Glutamatergic neuron (in vitro differentiated cells): ENCODE measurements at regions not wholly inside any gene's neighbourhood (a gene's known extent, or its start where the extent isn't known, plus 50 kb on each side); places are given as distances from the start of the nearest gene placed in this dataset.

Experiments
- DNase-seq: peaks from one replicate; pipeline ENCODE4 v3.0.0; 2022
- H3K27ac Mint-ChIP-seq: one replicate; pipeline ENCODE4 v1.8.0; 2020; ENCODE audit warnings: mild to moderate bottlenecking, mixed read lengths, inconsistent platforms; ENCODE audit not compliant: unreplicated experiment
- H3K27me3 Mint-ChIP-seq: one replicate; pipeline ENCODE4 v1.8.0; 2020; ENCODE audit warnings: mild to moderate bottlenecking, moderate library complexity, mixed read lengths, inconsistent platforms; ENCODE audit not compliant: unreplicated experiment
- H3K36me3 Mint-ChIP-seq: one replicate; pipeline ENCODE4 v1.8.0; 2020; ENCODE audit warnings: mild to moderate bottlenecking, mixed read lengths, inconsistent platforms; ENCODE audit not compliant: unreplicated experiment
- H3K4me1 Mint-ChIP-seq: one replicate; pipeline ENCODE4 v1.8.0; 2020; ENCODE audit warnings: mild to moderate bottlenecking, low read depth, mixed read lengths, inconsistent platforms; ENCODE audit not compliant: unreplicated experiment
- H3K4me3 Mint-ChIP-seq: one replicate; pipeline ENCODE4 v1.8.0; 2020; ENCODE audit warnings: mild to moderate bottlenecking, mixed read lengths, inconsistent platforms; ENCODE audit not compliant: unreplicated experiment
- H3K9me3 Mint-ChIP-seq: one replicate; pipeline ENCODE4 v1.8.0; 2020; ENCODE audit warnings: mild to moderate bottlenecking, moderate library complexity, mixed read lengths, inconsistent platforms; ENCODE audit not compliant: unreplicated experiment
- TF ChIP-seq, protein P1 (sequence below): fragments of 200-600 bp; sonication (generic); IDR thresholded peaks from one replicate; pipeline ENCODE4 v1.5.0; 2021; ENCODE audit not compliant: partially characterized antibody, unreplicated experiment

DNA sequence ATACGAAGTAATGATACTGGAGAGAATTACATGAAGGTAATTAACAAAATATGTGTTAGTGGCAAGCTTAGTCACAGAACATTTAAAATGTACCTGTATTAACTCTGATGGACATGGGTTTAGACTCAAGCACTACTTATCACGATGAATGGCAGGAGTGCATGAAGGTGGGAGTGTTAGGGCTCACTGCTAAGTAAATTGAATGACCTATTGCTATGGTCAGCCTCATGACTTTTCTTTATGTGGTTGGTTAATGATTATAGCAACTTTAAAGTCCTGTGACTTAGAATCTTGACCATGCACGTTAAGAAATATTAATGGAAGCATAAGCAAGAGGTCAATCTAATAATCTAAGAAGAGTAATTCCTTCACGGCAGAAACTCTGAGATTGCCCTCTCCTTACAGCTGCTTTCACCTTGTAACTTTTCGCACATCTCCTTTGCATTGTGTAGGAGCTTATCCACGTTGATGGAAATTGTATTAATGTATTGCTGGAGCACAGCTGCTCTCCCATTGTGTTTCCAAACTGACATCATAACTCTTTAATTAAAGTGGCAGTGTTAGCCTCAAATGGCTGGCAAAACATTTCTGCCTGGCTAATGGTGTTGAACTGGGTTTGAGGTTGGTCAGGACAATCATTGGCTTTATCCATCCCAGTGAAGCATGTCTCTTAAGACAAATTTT lies 114.5 kb downstream of the RXFP2 start:
- Mint-ChIP-seq H3K27ac (no peak overlapping the region), H3K27me3 (peaks cover 2% of the 10 kb centered on the region), H3K36me3 (peaks cover 6% of the 10 kb centered on the region), H3K9me3 (peaks cover 9% of the 10 kb centered on the region), H3K4me1 (peaks cover 37% of the 10 kb centered on the region), H3K4me3 (no peak overlapping the region)
- TF ChIP-seq, protein P1, sequence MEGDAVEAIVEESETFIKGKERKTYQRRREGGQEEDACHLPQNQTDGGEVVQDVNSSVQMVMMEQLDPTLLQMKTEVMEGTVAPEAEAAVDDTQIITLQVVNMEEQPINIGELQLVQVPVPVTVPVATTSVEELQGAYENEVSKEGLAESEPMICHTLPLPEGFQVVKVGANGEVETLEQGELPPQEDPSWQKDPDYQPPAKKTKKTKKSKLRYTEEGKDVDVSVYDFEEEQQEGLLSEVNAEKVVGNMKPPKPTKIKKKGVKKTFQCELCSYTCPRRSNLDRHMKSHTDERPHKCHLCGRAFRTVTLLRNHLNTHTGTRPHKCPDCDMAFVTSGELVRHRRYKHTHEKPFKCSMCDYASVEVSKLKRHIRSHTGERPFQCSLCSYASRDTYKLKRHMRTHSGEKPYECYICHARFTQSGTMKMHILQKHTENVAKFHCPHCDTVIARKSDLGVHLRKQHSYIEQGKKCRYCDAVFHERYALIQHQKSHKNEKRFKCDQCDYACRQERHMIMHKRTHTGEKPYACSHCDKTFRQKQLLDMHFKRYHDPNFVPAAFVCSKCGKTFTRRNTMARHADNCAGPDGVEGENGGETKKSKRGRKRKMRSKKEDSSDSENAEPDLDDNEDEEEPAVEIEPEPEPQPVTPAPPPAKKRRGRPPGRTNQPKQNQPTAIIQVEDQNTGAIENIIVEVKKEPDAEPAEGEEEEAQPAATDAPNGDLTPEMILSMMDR: no peak
- no peak for DNase-seq

DNA sequence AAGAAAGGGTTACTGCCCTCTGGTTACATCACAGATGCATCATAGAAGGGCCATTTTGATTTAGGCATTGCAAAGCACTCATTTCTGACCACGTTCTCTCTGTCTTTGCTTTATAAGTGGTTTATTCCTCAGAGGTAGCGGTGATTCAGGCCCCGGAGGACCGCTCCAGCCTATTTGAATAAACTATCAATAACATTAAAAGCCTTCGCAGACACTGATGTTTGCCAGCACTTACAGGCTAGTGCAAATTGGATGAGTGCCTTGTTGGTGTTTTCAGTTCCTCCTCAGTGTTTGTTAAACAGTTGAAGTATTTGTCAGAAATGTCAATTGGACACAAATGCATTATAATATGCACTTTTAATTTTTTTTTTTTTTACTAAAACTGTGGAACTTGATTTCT lies 120.2 kb downstream of the RXFP2 start:
- peak; percentile 71 for DNase-seq
- Mint-ChIP-seq H3K9me3 (peaks cover 10% of the 10 kb centered on the region), H3K27me3 (peaks cover 1% of the 10 kb centered on the region), H3K36me3 (peaks cover 6% of the 10 kb centered on the region), H3K4me3 (peak overlapping the region; percentile 67), H3K27ac (peak overlapping the region; percentile 95), H3K4me1 (peaks cover 41% of the 10 kb centered on the region)
- TF ChIP-seq, protein P1: no peak

DNA sequence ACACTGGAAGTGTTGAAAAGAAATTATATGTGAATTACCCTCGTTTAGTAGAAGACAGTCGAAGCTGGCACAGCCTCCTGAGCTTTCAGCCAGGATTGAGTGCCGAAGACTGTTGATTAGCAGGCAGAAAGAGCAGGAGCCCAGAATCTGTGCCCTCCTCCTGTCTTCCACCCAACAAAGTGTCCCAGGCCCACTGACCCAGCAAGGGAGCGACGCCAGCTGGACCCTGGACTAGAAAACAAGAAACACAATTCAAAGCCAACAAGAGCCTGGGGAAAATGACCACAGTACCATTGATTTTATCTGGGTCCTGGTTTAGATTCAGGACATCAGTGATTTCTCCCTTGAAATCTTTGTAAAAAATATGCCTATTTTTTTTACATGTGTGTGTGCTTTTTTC lies 120.7 kb downstream of the RXFP2 start:
- Mint-ChIP-seq H3K36me3 (peaks cover 6% of the 10 kb centered on the region), H3K4me1 (peaks cover 44% of the 10 kb centered on the region), H3K27me3 (peaks cover 2% of the 10 kb centered on the region), H3K9me3 (peaks cover 10% of the 10 kb centered on the region), H3K27ac (peak overlapping the region; percentile 95), H3K4me3 (peak overlapping the region; percentile 55)
- TF ChIP-seq, protein P1: no peak
- peak; percentile 25 for DNase-seq

DNA sequence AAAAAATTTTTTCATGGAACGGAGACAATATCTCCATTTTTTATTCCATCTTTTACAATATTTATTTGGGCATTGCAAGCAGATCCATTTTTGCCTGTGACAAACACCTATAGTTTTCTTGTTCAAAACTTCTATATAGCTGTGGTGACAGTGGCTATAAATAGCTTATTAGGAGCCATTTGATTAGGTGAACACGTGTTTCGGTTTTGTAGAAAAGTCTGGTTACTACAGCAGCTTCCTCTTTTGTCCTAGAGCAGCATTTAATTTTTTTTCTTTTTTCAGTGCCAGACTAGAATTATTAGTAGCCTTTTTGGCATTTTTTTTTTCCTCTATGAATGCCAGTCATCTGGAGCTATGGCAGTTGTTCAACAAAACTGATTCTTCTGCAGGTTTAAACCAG lies 123.5 kb downstream of the RXFP2 start:
- DNase-seq: no peak
- Mint-ChIP-seq H3K27ac (no peak overlapping the region), H3K36me3 (peaks cover 6% of the 10 kb centered on the region), H3K27me3 (peaks cover 4% of the 10 kb centered on the region), H3K9me3 (peaks cover 15% of the 10 kb centered on the region), H3K4me1 (peaks cover 47% of the 10 kb centered on the region), H3K4me3 (no peak overlapping the region)
- TF ChIP-seq, protein P1: no peak

DNA sequence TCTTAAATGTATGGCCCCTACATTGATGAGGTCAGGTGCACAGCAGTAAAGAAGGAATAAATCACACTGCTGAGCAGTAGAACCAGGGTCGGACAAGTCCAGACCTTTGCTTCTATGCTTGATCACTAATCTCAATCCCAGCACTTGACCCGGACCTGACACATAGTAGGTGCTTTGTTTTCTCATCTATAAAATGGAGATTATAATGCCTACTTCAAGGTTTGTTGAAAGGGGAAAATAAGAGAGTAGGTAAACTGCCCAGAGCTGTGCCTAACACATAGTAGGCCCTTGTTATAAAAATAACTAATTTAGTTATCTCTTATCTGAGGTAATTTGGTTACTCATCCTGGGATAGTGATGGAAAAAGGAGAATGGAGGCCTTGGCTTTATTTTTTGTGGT lies 125.0 kb downstream of the RXFP2 start:
- H3K27me3 Mint-ChIP-seq: peaks cover 4% of the 10 kb centered on the region
- DNase-seq: no peak
- H3K27ac Mint-ChIP-seq: no peak overlapping the region
- TF ChIP-seq, protein P1: no peak
- peaks cover 8% of the 10 kb centered on the region for H3K9me3 Mint-ChIP-seq
- H3K4me1 Mint-ChIP-seq: peaks cover 32% of the 10 kb centered on the region
- no peak overlapping the region for H3K4me3 Mint-ChIP-seq
- H3K36me3 Mint-ChIP-seq: no peaks in the 10 kb centered on the region
